KMS-11 (cell line): ENCODE measurements at regions not wholly inside any gene's neighbourhood (a gene's known extent, or its start where the extent isn't known, plus 50 kb on each side); places are given as distances from the start of the nearest gene placed in this dataset.

ENCODE experiments used
- H2AFZ ChIP-seq: fragments of 200-600 bp; sonication (generic); 2 replicates; pipeline ENCODE4 v1.6.1; 2016; ENCODE audit warnings: antibody characterized with exemption, mixed run types, low read depth
- H3K27ac ChIP-seq: fragments of 200-600 bp; sonication (generic); 2 replicates; pipeline ENCODE4 v1.6.1; 2016; ENCODE audit warnings: mild to moderate bottlenecking, mixed run types
- H3K27me3 ChIP-seq: fragments of 200-600 bp; sonication (generic); 2 replicates; pipeline ENCODE4 v1.6.1; 2017; ENCODE audit warnings: mild to moderate bottlenecking, low read depth, mixed run types, moderate library complexity; ENCODE audit not compliant: insufficient read depth
- H3K36me3 ChIP-seq: fragments of 200-600 bp; sonication (generic); 2 replicates; pipeline ENCODE4 v1.6.1; 2017; ENCODE audit warnings: mild to moderate bottlenecking, mixed run types; ENCODE audit not compliant: insufficient read depth
- H3K4me1 ChIP-seq: fragments of 200-600 bp; sonication (generic); 2 replicates; pipeline ENCODE4 v1.6.1; 2016; ENCODE audit warnings: mild to moderate bottlenecking, low read depth, mixed run types; ENCODE audit not compliant: poor library complexity, severe bottlenecking
- H3K4me2 ChIP-seq: fragments of 200-600 bp; sonication (generic); 2 replicates; pipeline ENCODE4 v1.7.0; 2016; ENCODE audit warnings: mild to moderate bottlenecking, mixed run types
- H3K4me3 ChIP-seq: fragments of 200-600 bp; sonication (generic); IDR thresholded peaks from 2 replicates; pipeline ENCODE4 v1.6.1; 2017; ENCODE audit warnings: low read depth, low read length, mixed read lengths; ENCODE audit not compliant: insufficient read depth
- H3K79me2 ChIP-seq: fragments of 200-600 bp; sonication (generic); 2 replicates; pipeline ENCODE4 v1.6.1; 2016; ENCODE audit warnings: low read depth, mixed run types; ENCODE audit not compliant: insufficient read depth
- H3K9ac ChIP-seq: fragments of 200-600 bp; sonication (generic); 2 replicates; pipeline ENCODE4 v1.6.1; 2016; ENCODE audit warnings: mild to moderate bottlenecking, mixed run types
- H4K20me1 ChIP-seq: fragments of 200-600 bp; sonication (generic); 2 replicates; pipeline ENCODE4 v1.6.1; 2016; ENCODE audit warnings: mild to moderate bottlenecking, mixed run types; ENCODE audit not compliant: insufficient read depth
- TF ChIP-seq, protein P1 (sequence below): fragments of 200-600 bp; sonication (generic); conservative IDR thresholded peaks from 2 replicates; pipeline ENCODE4 v1.6.1; 2017; ENCODE audit warnings: low read depth, mild to moderate bottlenecking, antibody characterized with exemption, low read length, moderate library complexity, mixed read lengths

DNA sequence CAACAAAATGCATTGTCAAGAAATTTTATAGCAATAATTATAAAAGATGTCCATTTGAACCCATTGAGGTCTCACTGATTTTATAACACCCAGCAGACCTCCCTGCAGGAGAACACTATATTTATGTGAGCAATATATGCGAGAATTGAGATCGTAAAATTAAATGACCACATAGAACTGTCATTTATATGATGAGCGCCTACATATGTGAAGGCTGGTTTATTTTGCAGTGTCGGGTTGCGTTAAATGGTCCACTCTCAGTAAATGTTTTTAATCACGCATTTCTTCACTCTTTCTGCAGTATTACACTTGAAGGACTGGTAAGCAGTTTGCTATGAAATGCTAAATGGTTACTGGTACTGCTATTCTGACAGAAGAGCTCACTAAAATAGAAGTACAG, 408.5 kb upstream of the AGTR1 start:
- H3K27me3 ChIP-seq = no peaks in the 10 kb centered on the region
- no peaks in the 10 kb centered on the region for H4K20me1 ChIP-seq
- H3K79me2 ChIP-seq = no peaks in the 10 kb centered on the region
- no peaks in the 10 kb centered on the region for H3K4me1 ChIP-seq
- H3K27ac ChIP-seq = no peak overlapping the region
- no peak overlapping the region for H3K9ac ChIP-seq
- H2AFZ ChIP-seq = no peak overlapping the region
- no peaks in the 10 kb centered on the region for H3K36me3 ChIP-seq
- TF ChIP-seq, protein P1, sequence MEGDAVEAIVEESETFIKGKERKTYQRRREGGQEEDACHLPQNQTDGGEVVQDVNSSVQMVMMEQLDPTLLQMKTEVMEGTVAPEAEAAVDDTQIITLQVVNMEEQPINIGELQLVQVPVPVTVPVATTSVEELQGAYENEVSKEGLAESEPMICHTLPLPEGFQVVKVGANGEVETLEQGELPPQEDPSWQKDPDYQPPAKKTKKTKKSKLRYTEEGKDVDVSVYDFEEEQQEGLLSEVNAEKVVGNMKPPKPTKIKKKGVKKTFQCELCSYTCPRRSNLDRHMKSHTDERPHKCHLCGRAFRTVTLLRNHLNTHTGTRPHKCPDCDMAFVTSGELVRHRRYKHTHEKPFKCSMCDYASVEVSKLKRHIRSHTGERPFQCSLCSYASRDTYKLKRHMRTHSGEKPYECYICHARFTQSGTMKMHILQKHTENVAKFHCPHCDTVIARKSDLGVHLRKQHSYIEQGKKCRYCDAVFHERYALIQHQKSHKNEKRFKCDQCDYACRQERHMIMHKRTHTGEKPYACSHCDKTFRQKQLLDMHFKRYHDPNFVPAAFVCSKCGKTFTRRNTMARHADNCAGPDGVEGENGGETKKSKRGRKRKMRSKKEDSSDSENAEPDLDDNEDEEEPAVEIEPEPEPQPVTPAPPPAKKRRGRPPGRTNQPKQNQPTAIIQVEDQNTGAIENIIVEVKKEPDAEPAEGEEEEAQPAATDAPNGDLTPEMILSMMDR = no peak
- no peak overlapping the region for H3K4me3 ChIP-seq
- no peak overlapping the region for H3K4me2 ChIP-seq

DNA sequence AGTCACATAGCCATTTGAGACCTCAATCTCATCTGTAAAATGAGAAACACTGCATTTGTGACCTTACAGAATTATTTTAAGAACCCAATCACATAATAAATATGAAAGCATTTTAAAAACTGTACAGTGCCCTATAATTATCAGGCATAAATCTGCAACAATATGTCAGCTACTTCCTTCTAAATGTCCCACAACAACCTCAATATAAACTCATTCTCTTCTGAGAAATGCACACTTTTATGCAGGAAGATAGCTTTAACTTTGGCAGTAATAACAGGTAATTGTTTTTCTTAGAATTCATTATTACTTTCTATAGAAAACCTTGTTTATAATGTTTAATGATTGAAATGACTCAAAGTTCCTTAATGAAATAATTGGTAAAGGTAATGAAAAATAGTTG, 400.7 kb upstream of the AGTR1 start:
- H3K36me3 ChIP-seq = no peaks in the 10 kb centered on the region
- TF ChIP-seq, protein P1 = no peak

GRCh38 chr3:148307443-148307843, 390.3 kb upstream of the AGTR1 start:
- H3K36me3 ChIP-seq = no peaks in the 10 kb centered on the region; the same call in 1 of the 2 replicates
- H3K4me3 ChIP-seq = no peak overlapping the region
- no peaks in the 10 kb centered on the region for H3K79me2 ChIP-seq
- no peak overlapping the region for H2AFZ ChIP-seq
- H3K27ac ChIP-seq = no peak overlapping the region
- no peaks in the 10 kb centered on the region for H4K20me1 ChIP-seq
- H3K27me3 ChIP-seq = no peaks in the 10 kb centered on the region
- TF ChIP-seq, protein P1 = no peak
- no peak overlapping the region for H3K9ac ChIP-seq
- no peak overlapping the region; the same call in 1 of the 2 replicates for H3K4me2 ChIP-seq
- H3K4me1 ChIP-seq = peaks cover 6% of the 10 kb centered on the region

More for the DNA sequence above, 400.7 kb upstream of the AGTR1 start:
- H3K79me2 ChIP-seq = no peaks in the 10 kb centered on the region
- no peaks in the 10 kb centered on the region for H4K20me1 ChIP-seq
- H3K27ac ChIP-seq = no peak overlapping the region
- no peaks in the 10 kb centered on the region for H3K27me3 ChIP-seq
- no peak overlapping the region for H3K9ac ChIP-seq
- H2AFZ ChIP-seq = no peak overlapping the region
- no peak overlapping the region for H3K4me2 ChIP-seq
- peaks cover 34% of the 10 kb centered on the region for H3K4me1 ChIP-seq
- H3K4me3 ChIP-seq = no peak overlapping the region

DNA sequence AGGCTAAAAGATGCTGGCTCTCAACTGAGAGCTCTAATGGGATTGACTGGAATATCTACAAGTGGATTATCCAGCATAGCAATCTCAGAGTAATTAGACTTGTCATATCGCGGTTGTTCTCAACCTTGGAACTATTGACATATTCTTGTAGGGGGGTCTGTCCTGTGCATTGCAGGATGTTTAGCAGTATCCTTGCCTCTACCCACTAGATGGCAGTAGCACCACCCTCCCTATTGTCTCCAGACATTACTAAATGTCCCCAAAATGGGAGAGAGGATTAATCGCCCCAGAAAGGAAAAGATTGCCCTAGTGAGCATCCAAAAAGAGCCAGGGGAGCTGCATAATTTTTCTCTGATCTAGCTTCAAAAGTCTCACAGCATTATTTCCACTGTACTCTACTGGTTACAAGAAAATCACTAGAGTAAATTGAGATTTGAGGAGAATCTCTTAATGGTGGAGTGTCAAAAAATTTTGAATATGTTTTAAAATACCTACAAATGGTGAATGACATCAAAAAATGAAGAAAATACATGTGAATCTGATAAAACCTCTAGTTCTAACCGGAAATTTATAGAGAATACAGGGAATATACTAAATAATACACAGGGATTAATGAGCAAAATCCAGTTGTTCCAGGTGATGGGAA, 388.2 kb upstream of the AGTR1 start:
- Histone ChIP-seq H3K79me2 (no peaks in the 10 kb centered on the region), H3K4me1 (peaks cover 6% of the 10 kb centered on the region), H3K27me3 (no peaks in the 10 kb centered on the region), H3K9ac (no peak overlapping the region), H3K36me3 (no peaks in the 10 kb centered on the region), H3K4me3 (no peak overlapping the region), H4K20me1 (no peaks in the 10 kb centered on the region), H3K4me2 (no peak overlapping the region), H2AFZ (peak overlapping the region; percentile 38; the same call in 1 of the 2 replicates), H3K27ac (no peak overlapping the region)
- TF ChIP-seq, protein P1 = peak; percentile 83
